Neural progenitor cell (in vitro differentiated cells): ENCODE measurements at regions not wholly inside any gene's neighbourhood (a gene's known extent, or its start where the extent isn't known, plus 50 kb on each side); places are given as distances from the start of the nearest gene placed in this dataset.

Experiments
- DNase-seq: peaks from one replicate; pipeline ENCODE4 v3.0.0-alpha.2; 2016; ENCODE audit warnings: low spot score
- H2AFZ ChIP-seq: fragments of 200-600 bp; sonication (generic); replicated peaks from 2 replicates; pipeline ENCODE4 v1.6.1; 2016; ENCODE audit warnings: antibody characterized with exemption
- H3F3A ChIP-seq: fragments of 200-600 bp; sonication (generic); 2 replicates; pipeline ENCODE4 v1.6.1; 2016; ENCODE audit warnings: antibody characterized with exemption, low read depth
- H3K27ac ChIP-seq: fragments of 200-600 bp; sonication (generic); 2 replicates; pipeline ENCODE4 v1.5.1; 2016; ENCODE audit warnings: mild to moderate bottlenecking
- H3K27me3 ChIP-seq: fragments of 200-600 bp; sonication (generic); 2 replicates; pipeline ENCODE4 v1.6.1; 2016; ENCODE audit warnings: mild to moderate bottlenecking, moderate library complexity
- H3K36me3 ChIP-seq: fragments of 200-600 bp; sonication (generic); 2 replicates; pipeline ENCODE4 v1.5.1; 2016
- H3K4me1 ChIP-seq: fragments of 200-600 bp; sonication (generic); 2 replicates; pipeline ENCODE4 v1.6.1; 2016; ENCODE audit warnings: mixed run types
- H3K4me2 ChIP-seq: fragments of 200-600 bp; sonication (generic); 2 replicates; pipeline ENCODE4 v1.6.1; 2016
- H3K4me3 ChIP-seq: fragments of 200-600 bp; sonication (generic); 2 replicates; pipeline ENCODE4 v1.5.1; 2016
- H3K79me2 ChIP-seq: fragments of 200-600 bp; sonication (generic); 2 replicates; pipeline ENCODE4 v1.6.1; 2016; ENCODE audit warnings: low read depth
- H3K9ac ChIP-seq: fragments of 200-600 bp; sonication (generic); 2 replicates; pipeline ENCODE4 v1.6.1; 2016
- H3K9me3 ChIP-seq: fragments of 200-600 bp; sonication (generic); 2 replicates; pipeline ENCODE4 v1.5.1; 2016; ENCODE audit warnings: low read depth
- H4K20me1 ChIP-seq: fragments of 200-600 bp; sonication (generic); 2 replicates; pipeline ENCODE4 v1.6.1; 2016; ENCODE audit warnings: low read depth
- H3K27ac Mint-ChIP-seq: 3 replicates; pipeline ENCODE4 v1.8.0; 2021; ENCODE audit warnings: mixed read lengths
- H3K27me3 Mint-ChIP-seq: 2 replicates; pipeline ENCODE4 v1.8.0; 2022; ENCODE audit warnings: low read depth, mild to moderate bottlenecking, inconsistent platforms, moderate library complexity, mixed read lengths; ENCODE audit not compliant: insufficient read depth
- H3K36me3 Mint-ChIP-seq: 3 replicates; pipeline ENCODE4 v1.8.0; 2021; ENCODE audit warnings: mixed read lengths
- H3K4me1 Mint-ChIP-seq: 3 replicates; pipeline ENCODE4 v1.8.0; 2021; ENCODE audit warnings: mixed read lengths
- H3K4me3 Mint-ChIP-seq: 3 replicates; pipeline ENCODE4 v1.8.0; 2021; ENCODE audit warnings: mild to moderate bottlenecking, moderate library complexity, mixed read lengths
- H3K9me3 Mint-ChIP-seq: 3 replicates; pipeline ENCODE4 v1.8.0; 2020; ENCODE audit warnings: mixed read lengths
- EZH2 ChIP-seq: fragments of 200-600 bp; sonication (generic); IDR thresholded peaks from 2 replicates; pipeline ENCODE4 v1.6.1; 2017; ENCODE audit warnings: antibody characterized with exemption, mild to moderate bottlenecking, moderate library complexity
- EZH2phosphoT487 ChIP-seq: fragments of 200-600 bp; sonication (generic); IDR thresholded peaks from 2 replicates; pipeline ENCODE4 v1.6.1; 2017; ENCODE audit warnings: antibody characterized with exemption
- TF ChIP-seq, protein P1 (sequence below): fragments of 200-600 bp; sonication (generic); IDR thresholded peaks from 2 replicates; pipeline ENCODE4 v1.5.1; 2017; ENCODE audit warnings: antibody characterized with exemption, mild to moderate bottlenecking

DNA sequence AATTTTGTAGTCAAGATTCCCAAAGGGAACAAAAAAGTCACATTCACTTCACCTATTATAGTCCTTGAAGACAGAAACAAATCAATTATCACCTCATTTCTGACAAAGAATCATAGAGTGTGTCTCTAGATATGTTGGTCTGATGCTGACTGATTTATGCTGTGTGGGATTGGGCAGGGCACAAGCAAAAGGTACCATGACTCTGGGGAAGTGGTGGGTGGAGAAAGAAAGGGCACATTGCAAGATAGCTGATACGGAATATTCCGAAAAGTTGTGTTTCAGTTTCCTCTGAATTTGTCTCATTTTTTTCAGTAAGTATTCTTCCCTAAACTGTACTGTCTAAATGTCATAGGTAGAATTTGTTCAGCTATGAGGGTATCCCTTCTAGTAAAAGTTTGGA is 268.0 kb downstream of the MREG start:
- Histone ChIP-seq H3K27me3 (no peaks in the 10 kb centered on the region), H3K9me3 (no peaks in the 10 kb centered on the region), H3K79me2 (no peaks in the 10 kb centered on the region), H3K9ac (no peak overlapping the region), H2AFZ (no peak overlapping the region), H3K36me3 (no peaks in the 10 kb centered on the region), H3K27ac (no peak overlapping the region), H3K4me1 (no peaks in the 10 kb centered on the region), H3F3A (no peaks in the 10 kb centered on the region), H4K20me1 (no peaks in the 10 kb centered on the region), H3K4me2 (no peak overlapping the region), H3K4me3 (no peak overlapping the region)
- Mint-ChIP-seq H3K4me1 (peaks cover 12% of the 10 kb centered on the region), H3K27ac (no peak overlapping the region), H3K36me3 (peaks cover 1% of the 10 kb centered on the region), H3K9me3 (peaks cover 8% of the 10 kb centered on the region), H3K4me3 (no peak overlapping the region), H3K27me3 (peaks cover 4% of the 10 kb centered on the region)
- DNase-seq: no peak
- TF ChIP-seq EZH2phosphoT487 (no peak), EZH2 (no peak)
- TF ChIP-seq, protein P1, sequence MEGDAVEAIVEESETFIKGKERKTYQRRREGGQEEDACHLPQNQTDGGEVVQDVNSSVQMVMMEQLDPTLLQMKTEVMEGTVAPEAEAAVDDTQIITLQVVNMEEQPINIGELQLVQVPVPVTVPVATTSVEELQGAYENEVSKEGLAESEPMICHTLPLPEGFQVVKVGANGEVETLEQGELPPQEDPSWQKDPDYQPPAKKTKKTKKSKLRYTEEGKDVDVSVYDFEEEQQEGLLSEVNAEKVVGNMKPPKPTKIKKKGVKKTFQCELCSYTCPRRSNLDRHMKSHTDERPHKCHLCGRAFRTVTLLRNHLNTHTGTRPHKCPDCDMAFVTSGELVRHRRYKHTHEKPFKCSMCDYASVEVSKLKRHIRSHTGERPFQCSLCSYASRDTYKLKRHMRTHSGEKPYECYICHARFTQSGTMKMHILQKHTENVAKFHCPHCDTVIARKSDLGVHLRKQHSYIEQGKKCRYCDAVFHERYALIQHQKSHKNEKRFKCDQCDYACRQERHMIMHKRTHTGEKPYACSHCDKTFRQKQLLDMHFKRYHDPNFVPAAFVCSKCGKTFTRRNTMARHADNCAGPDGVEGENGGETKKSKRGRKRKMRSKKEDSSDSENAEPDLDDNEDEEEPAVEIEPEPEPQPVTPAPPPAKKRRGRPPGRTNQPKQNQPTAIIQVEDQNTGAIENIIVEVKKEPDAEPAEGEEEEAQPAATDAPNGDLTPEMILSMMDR: no peak

DNA sequence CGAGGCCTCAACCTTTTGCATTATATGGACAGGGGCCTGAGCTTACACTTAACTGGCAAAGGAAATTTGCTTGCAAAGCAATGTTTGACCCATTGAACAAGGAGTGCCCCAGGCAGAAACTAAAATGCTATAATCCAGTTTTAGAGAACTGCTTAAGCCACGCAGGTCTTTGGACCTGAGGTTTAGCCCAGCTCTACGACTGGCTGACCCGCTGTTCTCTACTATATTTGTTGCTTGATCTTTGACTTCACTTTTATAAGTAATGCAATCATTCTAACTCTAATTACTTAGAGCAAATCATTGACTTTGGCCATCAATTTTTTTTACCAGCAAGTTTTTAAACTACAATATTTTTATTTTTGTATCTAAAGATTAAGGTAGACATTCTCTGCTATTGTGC is 268.8 kb downstream of the MREG start:
- H3K27ac Mint-ChIP-seq: no peak overlapping the region

DNA sequence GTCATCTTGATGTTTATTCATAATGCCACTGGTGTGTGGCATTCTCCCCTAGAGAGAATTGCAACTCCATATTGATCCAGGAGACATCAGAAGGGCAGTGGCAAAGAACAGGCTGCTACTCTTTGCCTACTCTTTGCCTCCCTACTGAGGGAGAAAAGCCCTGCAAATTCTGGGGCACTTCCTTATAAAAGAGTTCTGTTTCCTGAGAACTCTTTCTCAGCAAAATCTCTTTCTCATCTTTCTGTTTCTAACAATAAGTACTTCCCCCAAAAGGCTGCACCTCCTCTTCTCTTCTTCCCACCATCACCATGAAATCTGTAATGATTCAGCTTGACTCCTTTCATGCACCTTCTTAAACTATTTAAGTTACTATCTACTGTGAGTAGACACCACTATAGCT is 270.3 kb downstream of the MREG start:
- no peak overlapping the region for H3K4me3 ChIP-seq
- Mint-ChIP-seq H3K4me3 (no peak overlapping the region), H3K27ac (no peak overlapping the region), H3K9me3 (peaks cover 15% of the 10 kb centered on the region), H3K36me3 (peaks cover 1% of the 10 kb centered on the region), H3K4me1 (peaks cover 6% of the 10 kb centered on the region), H3K27me3 (peaks cover 4% of the 10 kb centered on the region)
- no peaks in the 10 kb centered on the region for H3K79me2 ChIP-seq
- no peaks in the 10 kb centered on the region for H3K36me3 ChIP-seq
- H3K9ac ChIP-seq: no peak overlapping the region
- no peak for DNase-seq
- H3K27ac ChIP-seq: no peak overlapping the region
- TF ChIP-seq EZH2phosphoT487 (no peak), EZH2 (no peak)
- TF ChIP-seq, protein P1: no peak
- no peaks in the 10 kb centered on the region for H3K9me3 ChIP-seq
- no peaks in the 10 kb centered on the region for H4K20me1 ChIP-seq
- H3K4me1 ChIP-seq: no peaks in the 10 kb centered on the region
- H3K4me2 ChIP-seq: no peak overlapping the region
- H3K27me3 ChIP-seq: no peaks in the 10 kb centered on the region
- H2AFZ ChIP-seq: no peak overlapping the region
- no peaks in the 10 kb centered on the region for H3F3A ChIP-seq

More for the DNA sequence above, 268.8 kb downstream of the MREG start:
- H3K36me3 Mint-ChIP-seq: peaks cover 1% of the 10 kb centered on the region
- Histone ChIP-seq H3K79me2 (no peaks in the 10 kb centered on the region), H3K27ac (no peak overlapping the region), H2AFZ (no peak overlapping the region), H3K9ac (no peak overlapping the region), H3K4me3 (no peak overlapping the region), H3K4me2 (no peak overlapping the region), H3K4me1 (no peaks in the 10 kb centered on the region), H3K27me3 (no peaks in the 10 kb centered on the region), H3K36me3 (no peaks in the 10 kb centered on the region), H3F3A (no peaks in the 10 kb centered on the region), H4K20me1 (no peaks in the 10 kb centered on the region), H3K9me3 (no peaks in the 10 kb centered on the region)
- no peak for TF ChIP-seq EZH2
- TF ChIP-seq, protein P1: no peak
- TF ChIP-seq EZH2phosphoT487: no peak
- no peak overlapping the region for H3K4me3 Mint-ChIP-seq
- H3K27me3 Mint-ChIP-seq: peaks cover 4% of the 10 kb centered on the region
- H3K9me3 Mint-ChIP-seq: peaks cover 12% of the 10 kb centered on the region
- DNase-seq: no peak
- peaks cover 8% of the 10 kb centered on the region for H3K4me1 Mint-ChIP-seq
